GM19395 (cell line): ENCODE measurements at regions not wholly inside any gene's neighbourhood (a gene's known extent, or its start where the extent isn't known, plus 50 kb on each side); places are given as distances from the start of the nearest gene placed in this dataset.

Experiments used
- ATAC-seq: cut with Tn5 transposase; IDR thresholded peaks from one replicate; pipeline ENCODE4 v1.9.1; 2021; ENCODE audit warnings: mild to moderate bottlenecking, moderate library complexity; ENCODE audit not compliant: unreplicated experiment

GRCh38 chr5:174159327-174160114 lies 114.0 kb downstream of the NSG2 start:
- ATAC-seq: no peak

DNA sequence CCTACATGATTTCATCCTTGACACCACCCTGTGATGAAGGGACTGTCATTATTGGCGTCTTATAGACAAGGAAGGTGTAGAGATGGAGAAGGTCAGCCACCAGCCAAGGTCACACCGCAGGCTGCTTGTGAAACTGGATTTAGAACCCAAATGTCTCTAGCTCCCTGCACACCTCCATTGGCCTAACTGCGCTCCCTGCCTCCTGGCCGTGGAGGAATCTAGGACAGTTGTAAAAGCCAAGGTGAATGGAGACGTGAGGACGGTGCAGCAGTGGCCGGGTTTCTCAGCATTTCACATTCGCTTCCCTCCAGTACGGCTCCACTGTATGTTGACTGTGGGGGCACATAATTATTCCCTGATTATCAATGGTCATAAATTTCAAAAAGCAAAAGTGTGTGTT lies 119.9 kb downstream of the NSG2 start:
- no peak for ATAC-seq

- ATAC-seq: no peak
These were observed 120.9 kb downstream of the NSG2 start for GRCh38 chr5:174166231-174167079.

GRCh38 chr5:174167080-174167910 lies 121.8 kb downstream of the NSG2 start:
- ATAC-seq: no peak

DNA sequence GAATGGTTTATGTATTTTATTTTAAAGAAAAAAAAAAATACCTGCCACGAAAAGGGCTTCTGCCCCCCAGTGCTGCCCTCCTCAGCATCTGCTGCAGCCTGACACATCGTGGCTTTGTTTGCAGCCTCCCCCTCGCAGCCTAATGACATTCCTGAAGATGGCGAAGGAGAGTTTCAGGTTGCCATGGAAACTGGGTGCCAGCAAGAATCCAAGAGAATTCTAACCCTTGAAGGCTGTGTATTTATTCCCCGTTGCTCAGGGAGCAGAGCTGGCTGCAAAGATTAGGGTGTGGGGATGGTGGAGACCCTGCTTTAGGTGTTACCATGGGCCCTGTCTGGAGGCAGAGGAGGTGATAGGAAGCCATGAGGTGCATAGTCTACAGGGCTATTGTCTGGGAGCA lies 126.6 kb downstream of the NSG2 start:
- ATAC-seq: no peak

GRCh38 chr5:174172566-174172965 lies 127.1 kb downstream of the NSG2 start:
- ATAC-seq: no peak

DNA sequence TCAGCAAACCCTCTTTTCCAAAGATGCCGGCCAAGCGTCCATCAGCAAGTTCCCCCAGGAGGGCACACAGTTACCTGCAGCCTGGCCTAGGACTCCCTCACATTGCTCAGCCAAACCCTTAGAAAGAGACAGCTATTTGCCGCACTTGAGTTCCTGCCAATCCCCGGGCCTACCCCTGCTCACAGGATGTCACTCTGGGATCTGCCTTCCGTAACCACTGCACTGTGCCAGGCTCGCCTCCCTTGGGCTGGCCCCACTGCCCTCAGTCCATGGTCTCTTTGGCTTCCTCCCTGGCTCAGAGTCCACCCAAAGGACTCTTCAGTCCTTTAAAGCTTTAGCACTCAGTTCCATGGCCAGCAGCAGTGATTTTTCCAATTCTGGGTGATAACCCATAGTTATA lies 128.3 kb downstream of the NSG2 start:
- ATAC-seq: no peak

DNA sequence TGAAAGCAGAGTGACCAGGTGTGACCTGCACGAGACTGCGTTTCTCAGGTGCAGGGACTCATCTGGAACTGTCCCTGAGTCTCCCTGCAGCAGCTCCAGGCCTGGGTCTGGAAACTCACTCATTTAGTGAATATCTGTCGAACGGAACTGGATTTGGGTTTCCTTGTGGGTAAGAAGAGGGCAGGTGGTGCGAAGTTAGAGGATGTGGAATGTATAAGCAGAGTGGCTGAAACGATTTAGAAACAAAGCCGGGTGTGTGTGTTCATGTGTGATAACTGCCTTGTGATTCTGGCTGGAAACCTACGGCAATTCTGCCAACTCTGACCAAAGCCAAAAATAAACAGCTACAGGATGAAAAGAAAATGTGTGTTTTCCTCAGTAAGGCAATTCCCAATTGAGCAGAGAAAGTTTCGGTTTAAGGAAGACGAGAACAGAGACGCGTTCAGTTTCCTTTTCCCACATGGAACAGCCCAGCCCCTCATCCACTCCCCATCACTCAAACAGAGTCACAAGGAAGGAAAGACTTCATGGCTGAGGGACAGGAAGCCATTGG lies 130.3 kb downstream of the NSG2 start:
- no peak for ATAC-seq

DNA sequence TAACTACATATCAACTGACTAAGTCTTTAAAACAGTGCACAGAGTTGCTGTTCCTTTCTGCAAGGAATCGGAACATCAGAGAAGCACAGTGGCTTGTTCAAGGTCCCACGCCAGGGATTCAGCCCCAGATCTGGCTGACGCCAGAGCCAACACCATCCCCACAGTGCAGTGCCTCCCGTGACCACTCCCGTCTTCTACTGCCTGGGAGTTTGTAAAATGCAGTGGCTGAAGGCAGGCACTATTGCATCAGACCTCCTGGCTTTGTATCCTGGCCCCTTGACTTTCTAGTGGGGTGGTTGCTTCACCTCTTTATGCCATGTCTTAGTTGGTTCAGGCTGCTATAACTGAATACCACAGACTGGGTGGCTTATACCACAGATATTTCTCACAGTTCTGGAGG lies 131.0 kb downstream of the NSG2 start:
- ATAC-seq: no peak

- ATAC-seq: no peak
These were observed 132.0 kb downstream of the NSG2 start for GRCh38 chr5:174177531-174177930.

DNA sequence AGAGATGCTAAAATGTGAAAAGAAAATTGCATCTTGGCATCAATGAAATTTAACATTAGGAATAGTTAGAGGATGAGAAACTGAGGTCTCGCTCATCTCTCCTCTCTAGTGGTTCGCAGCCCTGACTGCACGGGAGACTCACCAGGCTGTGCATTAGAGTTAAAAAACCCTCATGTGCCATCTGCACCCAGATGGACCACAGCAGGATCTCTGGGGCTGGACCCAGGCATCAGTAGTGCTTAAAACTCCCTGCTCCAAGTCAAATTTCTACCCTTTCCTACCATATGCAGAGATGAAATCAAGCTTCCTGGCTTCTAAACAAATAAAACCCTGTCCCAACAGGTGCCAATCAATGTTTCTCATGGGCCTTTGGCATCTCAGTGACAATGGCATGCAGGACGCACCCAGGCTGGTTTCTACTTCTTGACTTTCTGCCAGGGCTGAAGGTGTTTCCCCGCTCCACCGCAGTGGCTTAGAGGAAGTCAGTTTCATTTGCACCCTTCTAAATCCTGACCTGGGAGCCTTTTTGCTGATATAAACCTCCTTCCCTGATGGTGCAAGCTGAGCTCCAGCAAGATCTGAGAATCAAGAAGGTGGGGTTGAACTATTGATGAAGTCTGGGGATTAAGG lies 132.6 kb downstream of the NSG2 start:
- no peak for ATAC-seq

- ATAC-seq: no peak
These were observed 135.1 kb downstream of the NSG2 start for GRCh38 chr5:174180639-174181038.

DNA sequence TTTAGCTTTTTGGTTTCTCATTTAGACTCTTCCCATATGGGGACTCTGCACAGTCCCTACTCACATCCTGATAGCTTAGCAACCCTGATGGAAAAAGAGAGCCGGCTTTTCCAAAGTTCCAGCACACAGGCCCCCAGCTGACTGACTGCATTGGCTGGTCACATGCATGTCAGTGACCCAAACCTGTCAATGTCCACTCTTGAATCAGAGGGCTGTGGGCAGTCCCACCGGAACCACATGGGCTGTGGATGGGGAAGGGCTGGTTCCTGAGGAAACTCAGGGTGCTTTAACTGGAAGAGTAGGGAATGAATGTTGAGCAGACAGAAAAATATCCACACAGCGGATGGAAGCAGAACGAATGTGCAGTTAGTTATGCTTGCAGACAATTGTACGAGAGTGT lies 136.6 kb downstream of the NSG2 start:
- ATAC-seq: no peak

DNA sequence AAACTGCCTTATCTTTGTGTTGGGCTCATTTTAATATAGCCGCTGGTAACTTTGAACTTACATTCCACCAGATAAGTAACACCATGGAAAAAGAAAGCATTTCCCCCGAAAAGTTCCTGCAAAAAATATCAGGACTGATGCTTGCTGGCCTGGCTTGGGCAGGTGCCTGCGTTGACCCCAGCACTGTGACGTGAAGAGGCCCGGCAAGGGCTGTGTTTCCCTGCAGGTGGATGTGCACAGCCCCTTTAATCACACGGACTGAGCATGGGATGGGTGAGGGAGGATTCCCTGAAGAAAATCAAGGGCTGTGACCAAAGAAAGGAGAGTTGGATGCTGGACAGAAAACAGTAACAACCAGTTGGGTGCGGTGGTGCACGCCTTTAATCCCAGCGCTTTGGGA lies 138.2 kb downstream of the NSG2 start:
- no peak for ATAC-seq

DNA sequence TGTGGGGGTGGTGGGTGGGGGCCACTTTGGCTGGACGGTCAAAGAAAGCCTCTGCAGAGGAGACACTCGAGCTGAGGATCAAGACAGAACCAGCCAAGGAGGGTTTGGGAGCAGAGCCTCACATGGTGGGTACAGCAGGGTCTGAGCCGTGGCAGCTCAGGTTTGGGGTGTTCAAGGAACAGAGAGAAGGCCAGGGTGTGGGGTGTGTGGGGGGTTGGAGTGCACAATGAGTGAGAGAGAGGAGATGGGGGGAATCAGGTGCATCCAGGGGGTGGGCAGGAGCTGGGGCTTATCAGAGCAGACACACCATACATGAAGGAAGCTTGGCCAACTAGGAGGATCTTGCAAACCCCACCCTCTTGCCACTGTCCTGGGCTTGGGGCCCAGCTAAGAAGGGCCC lies 140.0 kb downstream of the NSG2 start:
- ATAC-seq: no peak

DNA sequence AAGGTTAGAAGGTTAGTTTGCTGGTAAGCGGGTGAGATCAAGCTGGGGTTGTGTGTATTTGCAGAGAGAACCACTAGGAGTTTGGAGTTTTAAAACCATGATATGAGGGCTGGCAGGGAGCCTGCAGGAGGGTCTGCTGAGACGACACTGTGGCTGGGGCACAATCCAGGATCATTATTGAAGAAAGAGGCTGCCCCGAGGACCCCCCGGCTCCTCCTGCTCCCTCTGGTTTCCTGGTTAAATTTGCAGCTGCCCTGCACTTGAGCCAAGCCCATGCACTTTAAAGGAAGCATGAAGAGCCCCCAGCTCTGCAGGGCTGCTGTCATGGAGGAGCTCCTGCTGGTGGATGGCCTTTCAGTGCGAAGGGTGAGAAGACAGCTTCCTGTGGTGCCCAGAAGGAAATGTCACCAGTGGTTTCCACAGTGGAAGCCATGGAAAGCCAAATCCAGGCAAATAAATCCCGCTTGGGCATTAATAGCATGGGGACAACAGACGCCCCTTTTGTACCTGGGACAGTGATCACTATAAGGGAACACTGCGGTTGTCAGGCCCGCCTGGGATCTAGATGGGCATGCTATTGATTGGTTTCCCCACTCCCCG lies 140.7 kb downstream of the NSG2 start:
- no peak for ATAC-seq

DNA sequence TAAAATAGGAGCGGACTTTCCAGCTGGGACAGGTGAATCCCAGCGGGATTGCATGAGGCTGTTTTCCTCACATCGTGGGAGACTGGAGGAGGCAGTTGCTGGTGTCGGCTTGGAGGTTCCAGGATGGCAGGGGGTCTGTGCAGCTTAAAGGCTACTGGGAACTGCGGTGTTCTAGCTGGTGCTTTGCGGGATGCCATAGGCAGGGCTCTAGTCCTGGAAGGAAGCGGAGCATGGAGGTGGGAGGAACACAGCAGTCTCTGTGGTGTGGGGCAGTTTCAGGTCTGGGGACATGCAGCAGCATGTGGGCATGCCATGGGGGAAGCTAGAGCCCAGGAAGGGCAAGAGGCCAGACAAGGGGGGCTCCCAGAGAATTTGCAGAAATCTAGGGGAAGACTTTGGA lies 141.5 kb downstream of the NSG2 start:
- no peak for ATAC-seq

DNA sequence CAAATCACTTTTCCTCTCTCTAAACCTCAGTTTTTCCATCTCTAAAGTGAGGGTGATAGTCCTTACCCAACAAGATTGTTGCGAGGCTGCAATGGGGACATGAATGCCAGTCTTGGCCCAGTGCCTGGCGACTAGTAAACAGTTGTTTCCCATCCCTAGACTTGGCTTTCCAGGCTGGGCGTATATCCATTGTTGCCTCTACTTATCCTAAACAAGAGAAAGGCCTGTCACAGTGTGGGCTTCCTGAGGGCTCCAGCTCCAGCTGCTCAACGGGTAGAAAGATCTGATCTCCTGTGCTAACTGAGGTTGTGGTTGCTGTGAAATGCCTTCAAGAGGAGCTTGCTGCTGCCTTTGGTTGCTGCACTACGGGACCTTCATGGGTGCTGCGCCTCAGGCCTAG lies 142.0 kb downstream of the NSG2 start:
- no peak for ATAC-seq

GRCh38 chr5:174188295-174188694 lies 142.8 kb downstream of the NSG2 start:
- ATAC-seq: no peak
